Sigmoid colon (tissue), 6 donors: ENCODE measurements at regions not wholly inside any gene's neighbourhood (a gene's known extent, or its start where the extent isn't known, plus 50 kb on each side); places are given as distances from the start of the nearest gene placed in this dataset.
"Not testable (repeated sequence)": the region's sequence is repeated elsewhere in the genome, so short reads cannot be mapped to it uniquely, and the experiment has no call there.

Source experiments
- DNase-seq: peaks from one replicate; pipeline ENCODE4 v3.0.0-alpha.2; 2019
- H3K27ac ChIP-seq, 4 donors: fragments of 200-600 bp; sonication (generic); one replicate each; pipeline ENCODE4 v1.5.1; 2016 to 2019; ENCODE audit warnings: mild to moderate bottlenecking in 1 of 4
- H3K27me3 ChIP-seq, 3 donors: fragments of 200-600 bp; sonication (generic); one replicate each; pipeline ENCODE4 v1.5.1; 2019; ENCODE audit warnings: mild to moderate bottlenecking in 1 of 3
- H3K36me3 ChIP-seq, 4 donors: fragments of 200-600 bp; sonication (generic); one replicate each; pipeline ENCODE4 v1.5.1; 2016 to 2019
- H3K4me1 ChIP-seq, 4 donors: fragments of 200-600 bp; sonication (generic); one replicate each; pipeline ENCODE4 v1.5.1; 2017 to 2019
- H3K4me3 ChIP-seq, 4 donors: fragments of 200-600 bp; sonication (generic); one replicate each; pipeline ENCODE4 v1.5.1; 2017 to 2019; ENCODE audit warnings: mild to moderate bottlenecking in 2 of 4, moderate library complexity in 1 of 4
- H3K9me3 ChIP-seq, 4 donors: fragments of 200-600 bp in 3 of 4; sonication (generic) in 3 of 4; one replicate each; pipeline versions ENCODE4 v1.5.1 to v1.6.1; 2013 to 2019
- EP300 ChIP-seq, 4 donors: sonication (generic); formaldehyde crosslinking; IDR thresholded peaks; one replicate each; pipeline ENCODE4 v1.6.1; 2017; ENCODE audit warnings: antibody characterized with exemption in 4 of 4
- POLR2A ChIP-seq, 2 donors: fragments of 450-650 bp; IDR thresholded peaks; one replicate each; pipeline ENCODE4 v1.6.1; 2016; ENCODE audit warnings: antibody characterized with exemption in 2 of 2, mild to moderate bottlenecking in 2 of 2, moderate library complexity in 2 of 2
- POLR2AphosphoS5 ChIP-seq, 4 donors: sonication (generic); formaldehyde crosslinking; IDR thresholded peaks; one replicate each; pipeline ENCODE4 v1.6.1; 2017; ENCODE audit warnings: antibody characterized with exemption in 4 of 4
- WGBS, 2 donors: extraction: QIAGEN DNeasy Blood & Tissue Kit; methylation state at CpG; one replicate each; pipeline ENCODE4 v1.1.7; 2013; 5-methylcytosine and 5-hydroxymethylcytosine counted together
- intact Hi-C: fragments of 100-400 bp; cut with DNase I; formaldehyde crosslinking; loops from one replicate; pipeline ENCODE4 v1.15.1; 2023
- TF ChIP-seq, protein P1 (sequence below), 4 experiments: fragments of 450-650 bp in 3 of 4; fragments of 200-600 bp in 1 of 4; IDR thresholded peaks; one replicate each; pipeline ENCODE4 v1.5.1; 2016 to 2019; ENCODE audit warnings: antibody characterized with exemption in 4 of 4, mild to moderate bottlenecking in 3 of 4, moderate library complexity in 2 of 4
- donor health status: healthy with polysubstance abuse.
- donor health status: healthy.

DNA sequence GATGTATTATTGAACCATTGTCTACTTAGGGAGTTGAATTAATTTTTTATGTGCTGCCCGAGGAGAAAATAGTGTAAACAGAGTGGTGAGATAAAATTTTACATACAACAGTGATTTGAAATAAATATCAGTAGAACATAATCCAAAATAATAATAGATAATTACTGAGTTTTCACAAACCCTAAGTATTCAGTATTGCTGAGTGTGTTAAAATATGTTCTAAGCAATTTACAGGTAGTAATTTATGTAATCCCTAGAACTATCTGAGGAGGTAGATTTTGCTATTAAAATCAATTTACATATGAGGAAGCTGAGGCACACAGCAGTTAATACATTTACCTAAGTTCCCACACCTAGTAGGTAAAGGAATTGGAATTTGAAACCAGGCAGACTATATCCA, 134.7 kb upstream of the FAT1 start:
- Histone ChIP-seq H3K27me3 (no peaks in the 10 kb centered on the region), H3K36me3 (no peaks in the 10 kb centered on the region), H3K9me3 (no peaks in the 10 kb centered on the region), H3K27ac (no peak overlapping the region), H3K4me3 (no peak overlapping the region), H3K4me1 (no peaks in the 10 kb centered on the region)
- TF ChIP-seq, protein P1, sequence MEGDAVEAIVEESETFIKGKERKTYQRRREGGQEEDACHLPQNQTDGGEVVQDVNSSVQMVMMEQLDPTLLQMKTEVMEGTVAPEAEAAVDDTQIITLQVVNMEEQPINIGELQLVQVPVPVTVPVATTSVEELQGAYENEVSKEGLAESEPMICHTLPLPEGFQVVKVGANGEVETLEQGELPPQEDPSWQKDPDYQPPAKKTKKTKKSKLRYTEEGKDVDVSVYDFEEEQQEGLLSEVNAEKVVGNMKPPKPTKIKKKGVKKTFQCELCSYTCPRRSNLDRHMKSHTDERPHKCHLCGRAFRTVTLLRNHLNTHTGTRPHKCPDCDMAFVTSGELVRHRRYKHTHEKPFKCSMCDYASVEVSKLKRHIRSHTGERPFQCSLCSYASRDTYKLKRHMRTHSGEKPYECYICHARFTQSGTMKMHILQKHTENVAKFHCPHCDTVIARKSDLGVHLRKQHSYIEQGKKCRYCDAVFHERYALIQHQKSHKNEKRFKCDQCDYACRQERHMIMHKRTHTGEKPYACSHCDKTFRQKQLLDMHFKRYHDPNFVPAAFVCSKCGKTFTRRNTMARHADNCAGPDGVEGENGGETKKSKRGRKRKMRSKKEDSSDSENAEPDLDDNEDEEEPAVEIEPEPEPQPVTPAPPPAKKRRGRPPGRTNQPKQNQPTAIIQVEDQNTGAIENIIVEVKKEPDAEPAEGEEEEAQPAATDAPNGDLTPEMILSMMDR (IDR thresholded peaks at IDR 0.05), result no peak
- intact Hi-C loops, result no loop called here
- 78 to 91% methylated on average over 1 of the region's 1 CpG for WGBS, 2 donors
- DNase-seq, result no peak

DNA sequence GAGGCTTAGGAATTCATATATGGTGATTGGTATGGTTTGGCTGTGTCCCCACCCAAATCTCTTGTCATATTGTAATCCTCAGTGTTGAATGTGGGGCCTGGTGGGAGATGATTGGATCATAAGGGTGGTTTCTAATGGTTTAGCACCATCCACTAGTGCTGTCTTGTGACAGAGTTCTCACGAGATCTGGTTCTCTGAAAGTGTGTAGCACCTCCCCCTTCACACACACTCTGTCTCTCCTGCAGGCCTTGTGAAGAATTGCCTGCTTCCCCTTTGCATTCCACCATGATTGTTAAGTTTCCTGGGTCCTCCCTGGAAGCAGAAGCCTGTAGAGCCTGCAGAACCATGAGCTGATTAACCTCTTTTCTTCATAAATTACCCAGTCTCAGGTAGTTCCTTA, 135.8 kb upstream of the FAT1 start:
- H3K9me3 ChIP-seq, result no peaks in the 10 kb centered on the region
- TF ChIP-seq, protein P1 (IDR thresholded peaks at IDR 0.05), result no peak
- no peak for TF ChIP-seq EP300 (IDR thresholded peaks at IDR 0.05)
- TF ChIP-seq POLR2A (IDR thresholded peaks at IDR 0.05), result no peak
- TF ChIP-seq POLR2AphosphoS5 (IDR thresholded peaks at IDR 0.05), result no peak

DNA sequence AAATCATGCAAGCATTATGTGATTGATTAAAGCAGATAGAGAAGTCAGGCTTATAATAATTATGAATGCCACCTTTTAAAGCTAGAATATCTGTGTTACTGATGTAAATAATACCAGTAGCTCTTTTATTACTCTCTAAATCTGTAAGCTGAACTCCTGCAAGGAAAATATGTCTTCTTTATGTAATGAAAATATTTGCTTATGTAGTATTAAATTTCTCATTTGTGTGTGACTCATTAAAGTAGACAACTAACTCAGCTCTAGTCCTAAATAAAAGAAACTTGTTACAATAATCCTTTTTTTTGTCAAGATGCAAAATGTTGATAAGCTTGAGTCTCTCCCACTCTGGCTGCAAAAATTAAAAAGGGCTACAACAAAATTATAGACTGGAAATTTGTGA, 137.7 kb upstream of the FAT1 start:
- H3K9me3 ChIP-seq, result no peaks in the 10 kb centered on the region
- no peak overlapping the region for H3K4me3 ChIP-seq
- TF ChIP-seq, protein P1 (IDR thresholded peaks at IDR 0.05), result no peak
- TF ChIP-seq EP300 (IDR thresholded peaks at IDR 0.05) (no peak), POLR2A (IDR thresholded peaks at IDR 0.05) (no peak), POLR2AphosphoS5 (IDR thresholded peaks at IDR 0.05) (no peak)
- no peaks in the 10 kb centered on the region for H3K36me3 ChIP-seq
- no peak for DNase-seq
- intact Hi-C loops, result no loop called here
- no peak overlapping the region for H3K27ac ChIP-seq
- H3K4me1 ChIP-seq, result no peaks in the 10 kb centered on the region
- no peaks in the 10 kb centered on the region for H3K27me3 ChIP-seq

More for the DNA sequence above, 135.8 kb upstream of the FAT1 start:
- Histone ChIP-seq H3K27me3 (no peaks in the 10 kb centered on the region), H3K4me3 (no peak overlapping the region), H3K4me1 (no peaks in the 10 kb centered on the region), H3K36me3 (no peaks in the 10 kb centered on the region), H3K27ac (no peak overlapping the region)
- 89 to 91% methylated on average over 1 of the region's 1 CpG for WGBS, 2 donors
- intact Hi-C loops, result no loop called here
- DNase-seq, result no peak

DNA sequence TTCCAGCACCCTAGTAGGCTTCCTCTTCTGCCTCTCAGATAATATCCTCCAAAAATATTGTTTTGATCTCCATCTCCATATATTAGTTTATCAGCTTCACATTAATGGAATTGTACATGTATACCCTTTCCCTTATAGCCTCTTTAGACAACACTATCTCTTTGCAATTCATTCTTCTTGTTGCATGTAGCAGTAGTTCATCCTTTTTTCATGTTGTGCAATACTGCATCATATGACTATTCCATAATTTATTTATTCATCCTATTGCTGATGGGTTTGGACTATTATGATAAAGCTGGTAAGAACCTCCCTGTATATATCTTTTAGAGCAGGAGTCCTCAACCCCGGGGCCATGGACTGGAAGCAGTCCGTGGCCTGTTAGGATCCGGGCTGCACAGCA, 148.2 kb upstream of the FAT1 start:
- no peaks in the 10 kb centered on the region for H3K4me1 ChIP-seq
- H3K27me3 ChIP-seq, result no peaks in the 10 kb centered on the region
- intact Hi-C loops, result no loop called here
- no peaks in the 10 kb centered on the region for H3K36me3 ChIP-seq
- H3K4me3 ChIP-seq, result no peak overlapping the region
- TF ChIP-seq POLR2A (IDR thresholded peaks at IDR 0.05) (no peak), EP300 (IDR thresholded peaks at IDR 0.05) (no peak), POLR2AphosphoS5 (IDR thresholded peaks at IDR 0.05) (no peak)
- TF ChIP-seq, protein P1 (IDR thresholded peaks at IDR 0.05), result no peak
- no peaks in the 10 kb centered on the region for H3K9me3 ChIP-seq
- no peak overlapping the region for H3K27ac ChIP-seq
- WGBS, 2 donors, result 94 to 97% methylated on average over 3 of the region's 3 CpGs
- no peak for DNase-seq

DNA sequence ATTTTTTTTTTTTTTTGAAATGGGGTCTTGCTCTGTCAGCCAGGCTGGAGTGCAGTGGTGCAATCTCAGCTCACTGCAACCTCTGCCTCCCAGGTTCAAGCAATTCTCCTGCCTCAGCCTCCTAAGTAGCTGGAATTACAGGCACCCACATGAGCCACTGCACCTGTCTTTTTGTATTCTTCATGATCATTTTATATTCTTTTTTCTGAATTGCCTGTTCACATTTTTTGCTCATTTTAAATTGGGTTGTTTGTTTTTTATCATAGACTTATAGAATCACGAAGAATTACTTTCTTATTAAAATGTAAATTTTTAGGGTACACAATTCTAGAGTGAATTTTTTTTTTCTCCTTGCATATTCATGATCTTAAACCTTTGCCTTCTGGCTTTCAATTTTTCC, 149.4 kb upstream of the FAT1 start:
- H3K4me1 ChIP-seq, H3K27ac ChIP-seq, H3K36me3 ChIP-seq, intact Hi-C loops, H3K4me3 ChIP-seq, H3K9me3 ChIP-seq, H3K27me3 ChIP-seq, DNase-seq: not testable (repeated sequence)
- 87% methylated on average over 1 of the region's 1 CpG for WGBS, 2 donors
